GM18907 (cell line): ENCODE measurements at regions not wholly inside any gene's neighbourhood (a gene's known extent, or its start where the extent isn't known, plus 50 kb on each side); places are given as distances from the start of the nearest gene placed in this dataset.
"Not testable (repeated sequence)": the region's sequence is repeated elsewhere in the genome, so short reads cannot be mapped to it uniquely, and the experiment has no call there.

ENCODE experiments used
- ATAC-seq: cut with Tn5 transposase; IDR thresholded peaks from one replicate; pipeline ENCODE4 v1.9.1; 2021; ENCODE audit warnings: mild to moderate bottlenecking, moderate library complexity; ENCODE audit not compliant: unreplicated experiment

DNA sequence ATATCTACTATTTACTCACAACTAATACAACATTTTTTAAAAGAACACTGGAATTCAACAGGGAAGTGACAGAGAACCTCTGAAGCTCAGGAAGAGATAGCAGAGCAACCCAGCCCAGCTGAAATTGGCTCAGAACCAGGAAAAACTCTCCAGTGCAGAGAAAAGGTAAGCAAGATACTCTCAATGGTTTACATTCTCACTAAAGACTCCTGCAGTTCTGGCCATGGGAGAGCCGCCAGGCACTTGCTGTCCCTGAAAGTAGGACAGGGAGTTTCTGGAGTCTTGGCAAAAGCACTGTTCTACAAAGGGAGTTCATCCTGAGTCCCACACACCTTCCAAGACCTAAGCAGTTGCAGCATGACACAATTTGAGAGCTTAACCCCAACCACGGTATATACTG lies 330.8 kb downstream of the TRIM36 start:
- no peak for ATAC-seq

DNA sequence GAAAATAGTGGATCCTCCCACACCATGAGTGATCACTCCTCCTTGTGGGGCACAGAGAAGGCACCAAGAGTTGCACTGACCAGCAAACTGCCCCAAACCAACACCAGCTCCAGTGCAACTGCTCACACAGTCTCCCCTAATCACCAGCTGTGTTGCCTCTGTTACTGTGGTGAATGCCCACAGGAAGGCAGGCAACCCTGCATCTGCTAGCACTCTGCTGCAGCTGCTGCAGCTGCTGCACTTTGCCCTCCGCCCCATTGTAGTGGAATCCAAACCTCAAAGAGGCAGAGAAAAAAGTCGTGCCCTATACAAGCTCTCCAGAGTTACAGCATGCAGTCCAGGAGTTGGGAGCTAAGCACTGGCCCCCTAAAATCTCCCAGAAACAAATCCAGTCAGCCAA lies 339.6 kb downstream of the TRIM36 start:
- ATAC-seq, result no peak

DNA sequence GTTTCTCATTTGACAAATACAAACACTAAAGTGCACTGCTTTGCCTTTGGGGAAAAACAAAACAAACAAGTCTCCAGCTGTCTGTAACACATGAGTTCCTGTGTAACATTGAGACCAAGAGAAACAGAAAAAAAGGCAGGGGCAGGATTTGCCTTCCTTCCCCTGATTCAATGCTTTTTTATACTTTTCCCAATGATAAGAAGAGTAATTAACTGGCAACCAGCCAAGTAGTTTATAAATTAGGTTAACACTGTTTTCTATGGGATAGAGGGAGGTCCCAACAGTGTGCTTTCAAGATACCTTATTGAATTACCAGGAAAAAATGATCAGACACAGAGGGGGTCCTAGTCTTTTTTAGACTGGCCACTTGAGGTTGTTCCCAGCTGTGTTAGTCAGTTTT lies 346.8 kb downstream of the TRIM36 start:
- ATAC-seq, result no peak

DNA sequence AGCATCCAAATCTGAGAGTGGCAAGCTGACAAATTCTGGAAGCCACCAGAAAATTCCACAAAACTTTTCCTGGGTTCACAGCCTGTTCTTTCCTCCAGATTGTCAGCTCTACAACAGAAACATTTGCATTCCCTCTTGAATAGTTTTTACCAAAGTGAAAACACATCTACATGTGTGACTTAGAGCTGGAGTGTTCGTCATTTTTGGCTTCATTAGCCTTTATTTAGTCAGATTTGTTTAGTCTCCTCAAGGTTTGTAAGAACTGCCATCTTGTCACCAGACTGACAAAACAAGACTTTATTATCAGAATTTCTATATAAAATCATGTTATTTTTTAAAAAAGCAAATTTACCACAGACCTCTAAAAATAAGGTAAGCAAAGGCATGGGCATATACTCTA lies 347.3 kb downstream of the TRIM36 start:
- ATAC-seq, result no peak

DNA sequence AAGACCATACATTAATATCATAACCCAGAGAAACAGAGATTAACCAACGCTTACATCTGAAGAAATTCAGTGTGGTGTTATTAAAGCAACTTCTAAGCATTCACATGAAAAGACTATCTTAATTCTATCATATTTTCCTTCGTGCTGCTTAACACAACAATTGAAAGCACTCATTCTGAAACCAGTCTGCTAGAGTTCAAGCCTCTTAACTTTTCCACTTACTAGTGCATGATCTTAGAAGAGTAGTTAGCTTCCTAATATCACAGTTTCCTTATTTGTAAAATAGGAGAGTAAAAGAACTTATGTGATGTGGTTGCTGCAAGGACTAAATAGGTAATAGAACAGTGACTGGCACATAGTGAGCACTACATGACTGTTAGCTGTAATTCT lies 379.3 kb downstream of the TRIM36 start:
- no peak for ATAC-seq

DNA sequence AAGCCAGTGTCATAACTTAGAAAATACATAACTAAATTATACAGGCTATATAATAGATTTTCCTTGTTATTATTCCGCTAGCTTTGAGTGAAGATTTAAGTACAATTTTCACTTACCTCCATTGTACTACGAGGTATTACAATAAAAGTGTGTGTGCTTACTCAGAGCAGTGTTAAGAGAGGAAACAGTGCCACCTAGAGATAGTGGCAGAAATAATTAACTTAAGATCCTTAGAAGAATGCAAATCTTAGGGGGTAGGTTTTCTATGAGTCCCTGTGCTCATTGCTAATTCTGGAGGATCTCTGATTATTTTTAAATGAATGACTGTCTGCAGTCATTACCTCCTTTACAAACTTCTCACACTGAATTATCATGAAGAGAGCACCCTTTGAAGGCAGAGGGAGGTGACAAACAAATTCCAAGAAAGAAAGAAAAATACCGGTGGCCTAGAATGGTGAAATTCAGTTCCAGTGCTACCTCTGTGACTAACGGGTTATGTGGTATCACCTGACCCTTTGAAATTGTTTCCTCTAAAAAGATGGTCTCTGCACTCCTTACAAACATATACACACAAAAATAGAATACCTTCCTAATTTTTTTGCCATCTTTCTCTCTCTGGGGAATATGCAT lies 379.8 kb downstream of the TRIM36 start:
- ATAC-seq, result no peak

DNA sequence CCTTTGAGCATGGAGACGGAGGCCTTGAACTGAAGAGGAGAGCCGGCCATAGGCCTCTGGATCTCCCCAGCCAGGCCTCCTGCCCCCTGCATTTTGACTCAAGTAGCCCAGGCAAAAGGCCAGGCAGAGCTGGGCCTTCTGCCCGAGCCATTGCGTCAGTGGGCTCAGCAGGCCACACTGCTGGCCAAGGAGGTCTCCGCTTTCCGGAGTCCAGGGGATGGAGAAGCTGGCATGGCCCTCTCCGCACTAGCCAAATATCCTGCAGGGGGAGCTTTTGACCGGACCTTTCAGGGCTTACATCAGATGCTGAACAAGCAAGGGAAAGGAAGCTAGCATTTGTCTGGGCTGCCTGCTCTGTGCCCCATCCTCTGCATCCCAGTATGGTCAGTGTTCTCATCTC lies 386.8 kb downstream of the TRIM36 start:
- no peak for ATAC-seq

DNA sequence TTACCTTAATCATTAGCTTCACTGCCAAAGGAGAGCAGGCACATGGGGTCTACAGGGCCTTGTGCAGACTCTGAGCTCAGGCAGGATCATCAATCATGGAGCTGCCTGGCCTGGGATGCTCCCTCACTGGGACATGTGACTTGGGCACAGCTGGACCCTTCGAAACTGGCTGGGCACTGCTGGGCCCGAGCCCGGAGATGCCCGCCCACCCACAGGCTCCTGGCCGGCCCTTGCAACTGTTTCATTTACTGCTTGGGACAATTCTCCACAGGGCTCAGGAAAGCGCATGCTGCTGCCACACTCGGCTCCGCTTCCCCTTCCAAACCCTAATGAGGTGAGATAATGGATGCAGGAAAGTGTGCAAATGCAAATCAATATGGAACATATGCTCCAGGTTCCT lies 387.5 kb downstream of the TRIM36 start:
- ATAC-seq, result no peak

DNA sequence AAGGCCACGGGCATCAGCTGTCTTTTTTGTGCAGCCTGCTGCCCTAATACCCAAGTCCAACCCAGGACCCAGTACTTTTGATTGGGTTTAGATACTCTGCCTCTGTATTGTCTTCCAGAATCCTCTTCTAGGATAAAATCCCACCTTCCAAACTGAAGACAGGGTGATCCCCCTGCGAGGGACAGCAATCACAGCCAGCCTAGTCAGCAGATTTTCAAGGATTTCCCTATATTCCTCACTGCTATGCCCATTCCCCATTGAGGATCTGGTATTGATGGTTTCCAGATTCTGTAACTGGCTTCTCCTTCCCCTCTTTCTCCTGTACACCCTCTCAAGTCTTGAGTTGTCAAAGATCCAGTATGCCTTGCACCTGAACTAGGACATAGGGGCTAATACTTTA lies 389.4 kb downstream of the TRIM36 start:
- no peak for ATAC-seq

DNA sequence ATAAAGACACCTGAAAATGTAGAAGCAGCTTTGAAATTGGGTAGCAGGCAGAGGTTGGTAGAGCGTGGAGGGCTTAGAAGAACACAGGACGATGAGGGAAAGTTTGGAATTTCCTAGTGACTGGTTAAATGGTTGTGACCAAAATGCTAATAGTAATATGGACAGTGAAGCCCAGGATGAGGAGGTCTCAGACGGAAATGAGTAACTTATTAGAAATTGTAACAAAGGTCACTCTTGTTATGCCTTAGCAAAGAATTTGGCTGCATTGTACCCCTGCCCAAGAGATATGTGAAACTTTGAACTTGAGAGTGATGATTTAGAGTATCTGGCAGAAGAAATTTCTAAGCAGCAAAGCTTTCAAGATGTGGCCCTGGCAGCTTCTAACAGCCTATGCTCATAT lies 382.5 kb downstream of the KCNN2 start:
- no peak for ATAC-seq

DNA sequence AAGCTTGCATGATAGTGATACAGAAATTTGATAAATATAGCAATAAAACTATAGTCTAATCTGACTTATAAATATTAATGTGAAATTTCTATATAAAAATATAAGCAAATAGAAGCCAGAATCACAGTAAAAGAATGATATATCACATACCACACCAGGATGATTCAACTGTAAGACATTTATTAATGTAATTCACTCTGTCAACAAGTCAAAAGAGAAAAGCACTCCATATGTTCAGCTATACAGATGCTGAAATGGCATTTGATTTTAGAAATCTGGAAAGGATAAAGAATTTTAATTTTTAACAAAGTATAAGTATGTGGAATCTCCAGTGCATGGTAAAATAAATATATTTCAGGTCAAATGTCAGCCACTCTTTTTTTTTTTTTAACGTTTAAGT lies 372.4 kb downstream of the KCNN2 start:
- no peak for ATAC-seq

DNA sequence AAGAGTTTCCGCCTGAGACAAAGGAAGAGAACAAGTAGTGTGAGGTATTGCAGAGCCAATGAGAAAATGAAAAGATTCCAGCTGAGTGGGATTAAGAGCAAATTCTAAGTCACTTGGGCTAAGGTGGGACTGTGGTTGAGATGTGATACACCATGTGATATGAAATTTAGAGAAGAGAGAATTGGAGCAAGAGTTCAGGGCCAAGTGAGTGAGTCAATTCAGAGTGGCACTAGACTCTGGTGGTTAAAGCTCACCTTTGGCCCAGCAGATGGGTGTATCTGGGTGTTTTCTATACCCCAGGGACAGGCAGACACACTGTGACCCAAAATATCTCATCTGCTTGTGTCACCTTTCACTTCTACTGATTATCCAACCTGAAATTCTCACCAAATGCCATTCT lies 368.1 kb downstream of the KCNN2 start:
- no peak for ATAC-seq

DNA sequence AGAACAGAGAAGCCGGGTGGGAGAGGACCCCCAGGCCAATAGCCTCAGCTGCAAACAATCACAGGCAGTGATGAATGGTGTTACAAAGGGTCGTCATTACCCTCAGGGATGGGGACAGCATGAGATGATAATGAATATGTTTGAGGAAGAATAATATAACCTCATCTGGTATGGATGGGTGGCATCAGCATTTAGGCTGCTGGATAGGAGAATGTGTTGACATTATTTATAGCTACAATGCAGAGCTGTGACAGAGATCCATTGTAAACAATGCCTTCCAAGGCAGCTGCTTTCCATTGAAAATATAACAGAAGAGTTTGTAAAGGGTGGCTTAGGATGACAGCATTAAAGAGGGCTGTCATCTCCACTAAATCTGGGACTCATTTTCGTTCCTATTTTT lies 365.5 kb downstream of the KCNN2 start:
- no peak for ATAC-seq

DNA sequence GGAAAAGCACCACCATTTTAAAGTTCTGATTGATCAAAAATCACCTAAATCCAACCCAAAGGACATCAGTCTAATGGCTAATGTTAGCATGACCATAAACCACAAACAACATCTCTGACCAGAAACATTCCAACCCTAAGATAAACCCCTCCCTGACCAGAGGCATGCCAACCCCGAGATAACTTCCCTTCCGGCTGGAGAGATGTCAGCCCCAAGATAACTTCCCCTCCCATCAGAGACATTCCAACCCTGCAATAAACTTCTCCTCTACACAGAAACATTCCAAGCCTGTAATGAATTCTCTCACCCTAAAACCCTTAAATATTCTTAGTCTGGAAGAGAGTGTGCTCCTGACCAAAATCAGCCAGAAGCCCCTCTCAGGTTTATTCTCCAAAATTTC lies 364.3 kb downstream of the KCNN2 start:
- no peak for ATAC-seq

DNA sequence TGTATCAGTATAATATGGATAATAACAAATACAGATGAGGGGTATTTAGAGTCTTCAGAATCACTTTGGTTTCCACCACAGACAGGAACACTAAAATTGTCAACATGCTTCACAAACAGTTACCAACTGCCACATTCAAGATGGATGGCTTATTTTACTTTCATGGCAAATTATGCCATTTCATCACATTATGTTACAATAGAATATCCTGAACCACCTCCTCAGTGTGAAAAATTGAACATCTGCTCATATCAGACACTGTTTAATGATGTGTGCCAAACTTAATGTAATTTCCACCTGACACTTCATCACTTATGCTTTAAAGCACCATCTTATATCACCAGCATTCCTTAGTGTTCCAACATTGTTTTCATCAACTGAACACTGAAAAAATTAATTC lies 357.4 kb downstream of the KCNN2 start:
- ATAC-seq, result no peak

DNA sequence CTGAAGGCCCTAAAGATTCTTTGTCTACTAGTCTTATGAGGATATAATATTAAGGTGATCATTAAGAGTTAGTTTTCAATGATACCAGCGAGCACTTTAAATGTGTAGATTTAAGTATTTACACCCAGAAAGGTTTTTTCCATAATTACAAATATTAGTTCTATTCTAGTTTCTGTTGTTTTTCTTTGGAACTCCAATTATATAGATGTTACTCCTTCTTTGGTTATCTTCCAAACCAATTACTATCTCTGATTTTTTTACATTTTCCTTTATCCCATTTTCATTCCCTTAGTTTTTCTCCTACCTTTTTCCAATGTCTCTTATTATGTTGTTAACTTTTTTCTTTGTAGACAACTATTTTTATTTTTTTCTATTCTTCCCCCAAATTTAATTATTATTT lies 355.1 kb downstream of the KCNN2 start:
- no peak for ATAC-seq

DNA sequence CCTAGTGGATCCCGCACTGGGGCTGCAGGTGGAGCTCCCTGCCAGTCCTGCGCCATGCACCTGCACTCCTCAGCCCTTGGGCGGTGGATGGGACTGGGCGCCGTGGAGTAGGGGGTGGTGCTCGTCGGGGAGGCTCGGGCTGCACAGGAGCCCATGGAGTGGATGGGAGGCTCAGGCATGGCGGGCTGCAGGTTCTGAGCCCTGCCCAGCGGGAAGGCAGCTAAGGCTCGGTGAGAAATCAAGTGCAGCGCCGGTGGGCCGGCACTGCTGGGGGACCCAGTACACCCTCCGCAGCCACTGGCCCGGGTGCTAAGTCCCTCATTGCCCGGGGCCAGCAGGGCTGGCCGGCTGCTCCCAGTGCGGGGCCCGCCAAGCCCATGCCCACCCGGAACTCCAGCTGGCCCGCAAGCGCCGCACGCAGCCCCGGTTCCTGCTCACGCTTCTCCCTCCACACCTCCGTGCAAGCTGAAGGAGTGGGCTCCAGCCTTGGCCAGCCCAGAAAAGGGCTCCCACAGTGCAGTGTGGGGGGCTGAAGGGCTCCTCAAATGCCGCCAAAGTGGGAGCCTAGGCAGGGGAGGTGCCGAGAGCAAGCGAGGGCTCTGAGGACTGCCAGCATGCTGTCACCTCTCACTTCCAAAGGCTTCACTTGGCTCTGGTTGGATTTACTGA lies 342.5 kb downstream of the KCNN2 start:
- not testable (repeated sequence) for ATAC-seq

DNA sequence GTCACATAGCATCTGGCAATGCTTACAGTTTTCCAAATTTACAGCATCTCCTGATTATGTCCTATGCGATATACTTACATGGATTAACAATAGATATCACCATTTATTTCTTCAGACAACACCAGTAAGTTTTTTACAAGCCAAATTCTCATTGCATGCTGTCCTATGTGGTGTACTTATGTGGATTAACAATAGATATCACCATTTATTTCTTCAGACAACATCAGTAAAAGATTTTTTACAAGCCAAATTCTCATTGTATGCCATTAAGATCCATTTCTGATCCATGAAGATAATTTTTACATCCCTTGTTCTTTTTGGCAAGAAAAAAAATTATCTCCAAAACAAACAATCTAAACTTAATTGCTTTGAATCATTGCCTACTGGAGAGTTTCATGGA lies 340.9 kb downstream of the KCNN2 start:
- no peak for ATAC-seq

DNA sequence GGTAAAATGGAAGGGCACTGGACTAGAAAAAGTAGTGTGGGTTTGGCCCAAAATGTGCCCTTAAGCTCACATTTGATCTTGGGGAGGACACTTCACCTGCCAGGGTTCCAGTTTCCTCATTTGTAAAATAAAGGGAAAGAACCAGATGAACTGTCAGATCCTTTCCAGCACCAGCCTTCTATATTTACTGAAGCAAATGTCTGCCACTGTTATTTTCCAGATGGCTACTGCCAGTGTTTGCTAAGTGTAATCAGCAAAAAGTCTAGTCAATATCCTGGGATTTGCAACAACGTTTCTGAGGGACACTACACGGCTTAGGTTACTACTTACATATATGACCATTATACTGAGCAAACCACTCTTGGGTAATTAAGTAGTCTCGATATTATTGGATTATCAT lies 340.3 kb downstream of the KCNN2 start:
- ATAC-seq, result no peak

DNA sequence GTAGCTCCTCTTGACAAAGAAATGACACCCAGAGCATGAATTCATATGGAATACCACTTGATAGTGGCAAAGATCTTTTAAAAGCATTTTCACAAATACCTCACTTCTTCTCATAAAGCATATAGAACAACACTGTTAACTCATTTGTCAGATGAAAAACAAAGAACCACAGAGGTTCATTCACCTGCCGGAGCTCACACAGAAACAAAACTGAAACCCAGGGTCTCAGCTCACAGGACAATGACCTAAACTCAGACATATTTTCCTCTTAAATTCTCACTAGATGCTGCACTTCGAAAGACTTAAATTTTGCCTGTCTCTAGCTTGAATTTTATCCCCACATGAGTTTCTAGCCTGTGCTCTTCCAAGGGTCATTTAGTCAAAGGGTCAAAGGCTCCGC lies 339.0 kb downstream of the KCNN2 start:
- no peak for ATAC-seq

DNA sequence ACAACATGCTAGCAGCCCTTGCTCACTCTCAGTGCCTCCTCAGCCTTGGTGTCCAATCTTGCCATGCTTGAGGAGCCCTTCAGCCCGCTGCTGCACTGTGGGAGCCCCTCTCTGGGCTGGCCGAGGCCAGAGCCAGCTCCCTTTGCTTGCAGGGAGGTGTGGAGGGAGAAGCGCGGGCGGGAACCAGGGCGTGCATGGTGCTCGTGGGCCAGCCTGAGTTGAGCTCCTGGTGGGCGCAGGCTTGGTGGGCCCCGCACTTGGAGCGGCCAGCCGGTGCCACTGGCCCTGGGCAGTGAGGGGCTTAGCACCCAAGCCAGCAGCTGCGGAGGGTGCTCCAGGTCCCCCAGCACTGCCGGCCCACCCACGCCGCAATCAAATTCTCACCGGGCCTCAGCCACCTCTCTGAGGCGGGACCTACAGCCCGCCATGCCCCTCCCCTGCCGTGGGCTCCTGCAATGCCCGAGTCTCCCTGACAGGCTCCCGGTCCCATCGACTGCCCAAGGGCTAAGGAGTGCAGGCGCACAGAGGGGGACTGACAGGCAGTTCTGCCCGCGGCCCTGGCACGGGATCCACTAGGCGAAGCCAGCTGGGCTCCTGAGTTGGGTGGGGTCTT lies 333.5 kb downstream of the KCNN2 start:
- no peak for ATAC-seq

DNA sequence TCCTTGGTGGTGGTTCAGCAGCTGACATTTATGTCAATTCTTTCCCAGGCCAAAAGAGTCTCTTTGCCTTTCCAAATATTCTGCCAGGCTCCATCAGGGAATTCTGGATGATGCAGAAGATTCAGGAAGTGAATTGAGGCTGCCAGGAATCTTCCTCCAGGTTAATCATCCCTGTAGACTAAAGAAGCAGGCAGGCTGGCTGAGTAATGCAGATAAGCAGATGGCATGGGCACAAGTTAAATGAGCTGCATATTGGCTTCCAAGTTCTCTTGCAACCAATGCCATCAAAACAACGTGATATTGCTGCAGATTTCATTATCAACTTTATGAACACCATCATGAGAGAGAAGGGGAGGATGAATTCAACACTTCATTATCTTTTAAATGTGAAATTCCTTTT lies 324.5 kb downstream of the KCNN2 start:
- no peak for ATAC-seq

DNA sequence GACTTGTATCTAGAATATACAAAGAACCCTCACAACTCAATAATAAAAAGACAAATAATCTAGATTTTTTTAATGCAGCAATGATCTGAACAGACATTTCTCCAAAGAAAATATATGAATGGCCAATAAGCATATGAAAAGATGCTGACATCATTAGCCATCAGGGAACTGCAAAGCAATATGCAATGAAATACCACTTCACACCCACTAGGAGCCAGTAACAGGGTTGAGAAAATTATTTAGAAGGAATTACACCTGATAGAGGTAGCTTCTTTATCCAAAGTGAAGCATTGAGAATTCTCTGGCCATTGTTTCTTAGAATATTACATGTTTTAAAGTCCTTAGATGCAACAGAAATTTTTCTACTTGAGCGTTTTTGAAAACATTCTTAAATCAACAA lies 316.9 kb downstream of the KCNN2 start:
- no peak for ATAC-seq
